NCI-H1694 (cell line): ENCODE measurements at regions not wholly inside any gene's neighbourhood (a gene's known extent, or its start where the extent isn't known, plus 50 kb on each side); places are given as distances from the start of the nearest gene placed in this dataset.
"Not testable (repeated sequence)": the region's sequence is repeated elsewhere in the genome, so short reads cannot be mapped to it uniquely, and the experiment has no call there.

Source experiments
- DNase-seq: peaks from one replicate; lab custom pipeline; 2025; lab: John Stamatoyannopoulos, UW

DNA sequence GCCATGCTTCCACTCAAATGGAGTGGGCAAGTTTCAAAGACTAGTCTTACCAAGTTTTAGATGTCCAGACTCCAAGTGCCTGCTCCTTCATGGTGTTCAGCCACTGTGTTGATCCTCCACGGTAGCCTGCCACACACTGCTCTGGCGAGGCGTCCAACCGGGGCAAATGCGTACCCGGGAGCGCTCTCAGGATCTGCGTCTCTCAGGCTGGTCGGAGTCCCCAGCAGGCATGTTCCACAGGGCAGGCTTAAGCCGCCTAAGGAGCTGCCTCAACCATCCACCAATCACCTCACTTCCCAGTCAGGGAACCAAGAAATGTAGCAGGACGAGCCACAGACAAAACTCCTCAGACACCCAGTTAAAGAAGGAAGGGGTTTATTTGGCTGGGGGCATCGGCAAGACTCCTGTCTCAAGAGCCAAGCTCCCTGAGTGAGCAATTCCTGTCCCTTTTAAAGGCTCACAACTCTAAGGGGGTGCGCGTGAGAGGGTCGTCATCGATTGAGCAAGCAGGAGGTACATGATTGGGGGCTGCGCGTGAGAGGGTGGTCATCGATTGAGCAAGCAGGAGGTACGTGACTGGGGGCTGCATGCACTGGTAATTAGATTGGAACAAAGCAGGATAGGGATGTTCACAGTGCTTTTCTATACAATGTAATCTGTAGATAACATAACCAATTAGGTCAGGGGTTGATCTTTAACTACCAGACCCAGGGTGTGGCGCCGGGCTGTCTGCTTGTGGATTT is 816.2 kb downstream of the TRIB2 start:
- not testable (repeated sequence) for DNase-seq

- DNase-seq, result no peak
Measured at GRCh38 chr2:13533524-13533922, 816.8 kb downstream of the TRIB2 start.

DNA sequence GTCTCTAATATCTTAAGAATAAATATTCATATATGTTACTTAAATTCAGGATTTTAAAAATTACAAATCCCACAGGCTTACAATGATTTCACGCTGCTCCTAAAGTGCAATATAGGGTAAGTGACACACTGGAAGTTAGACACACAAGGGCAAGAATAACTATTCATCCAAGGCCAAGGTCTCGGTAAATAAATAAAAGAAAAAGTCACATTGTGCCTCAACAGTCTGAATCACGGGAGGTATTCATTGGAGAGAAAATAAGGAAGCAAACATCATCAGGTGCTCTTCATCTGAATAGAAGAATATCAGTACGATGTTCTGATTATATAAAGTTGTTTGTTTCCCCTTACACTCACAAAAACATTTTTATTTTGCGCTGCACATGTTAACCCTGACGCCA is 820.2 kb downstream of the TRIB2 start:
- DNase-seq, result no peak

DNA sequence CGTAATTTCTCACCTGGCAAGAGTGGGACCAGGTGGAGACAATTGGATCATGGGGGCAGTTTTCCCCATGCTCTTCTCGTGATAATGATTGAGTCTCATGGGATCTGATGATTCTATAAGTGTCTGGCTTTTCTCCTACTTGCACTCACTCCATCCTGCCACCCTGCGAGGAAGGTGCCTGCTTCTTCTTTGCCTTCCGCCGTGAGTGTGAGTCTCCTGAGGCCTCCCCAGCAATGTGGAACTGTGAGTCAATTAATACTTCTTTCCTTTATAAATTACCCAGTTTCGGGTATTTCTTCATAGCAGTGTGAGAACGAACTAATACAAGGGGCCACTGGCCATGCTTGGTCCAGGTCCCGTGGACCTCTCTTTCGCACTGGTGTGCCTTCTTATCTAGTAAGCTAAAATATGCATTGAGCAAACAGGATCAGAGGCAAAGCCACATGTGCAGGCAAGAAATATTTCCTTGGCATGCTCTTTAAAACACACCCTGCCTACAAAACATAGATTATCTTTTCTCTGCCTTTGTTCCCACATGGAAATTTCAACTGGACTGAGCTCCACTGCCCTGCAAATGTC is 821.1 kb downstream of the TRIB2 start:
- DNase-seq, result no peak

DNA sequence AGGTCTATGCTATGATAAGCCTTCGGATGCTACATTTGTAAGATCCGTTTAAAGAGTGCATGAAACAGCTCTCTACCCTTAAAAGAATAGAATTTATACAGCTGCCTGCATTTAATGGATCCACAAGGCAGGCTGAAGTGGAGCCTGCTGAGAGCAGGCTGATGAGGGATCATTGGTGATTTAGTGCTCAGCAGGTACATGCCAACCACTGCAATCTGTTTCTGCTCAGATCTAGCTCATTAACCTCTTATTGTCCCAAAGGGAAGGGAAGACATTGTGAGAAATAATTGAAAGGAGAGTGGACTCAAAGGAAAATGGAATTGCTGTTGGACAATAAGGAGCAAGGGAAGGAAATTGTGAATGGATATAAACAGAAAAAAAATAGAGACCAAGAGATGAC is 822.6 kb downstream of the TRIB2 start:
- no peak for DNase-seq

- no peak for DNase-seq
Measured at GRCh38 chr2:13542061-13542460, 825.3 kb downstream of the TRIB2 start.

DNA sequence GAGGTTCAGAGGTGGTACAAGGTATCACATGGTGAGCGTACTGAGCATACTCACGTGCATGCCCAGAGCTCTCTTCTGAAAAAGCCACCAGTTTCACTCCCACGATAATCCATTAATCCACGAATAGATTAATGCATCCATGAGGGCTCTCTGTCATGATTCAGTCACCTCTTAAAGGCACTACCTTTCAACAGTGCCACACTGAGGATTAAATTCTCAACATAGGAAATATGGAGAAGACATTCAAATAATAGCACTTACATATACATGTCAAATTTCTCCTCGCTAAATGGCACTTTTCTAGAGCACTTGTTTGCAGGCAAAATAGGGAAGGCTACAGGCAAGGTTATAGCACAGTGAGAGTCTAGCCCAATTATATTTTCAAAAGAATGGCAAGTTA is 825.9 kb downstream of the TRIB2 start:
- no peak for DNase-seq

GRCh38 chr2:13543550-13543949 is 826.8 kb downstream of the TRIB2 start:
- DNase-seq, result no peak

GRCh38 chr2:13545320-13545719 is 828.6 kb downstream of the TRIB2 start:
- no peak for DNase-seq

- DNase-seq, result no peak
Measured at GRCh38 chr2:13546131-13546530, 829.4 kb downstream of the TRIB2 start.

GRCh38 chr2:13550285-13551231 is 833.8 kb downstream of the TRIB2 start:
- no peak for DNase-seq

GRCh38 chr2:13558368-13558767 is 841.6 kb downstream of the TRIB2 start:
- DNase-seq, result no peak

DNA sequence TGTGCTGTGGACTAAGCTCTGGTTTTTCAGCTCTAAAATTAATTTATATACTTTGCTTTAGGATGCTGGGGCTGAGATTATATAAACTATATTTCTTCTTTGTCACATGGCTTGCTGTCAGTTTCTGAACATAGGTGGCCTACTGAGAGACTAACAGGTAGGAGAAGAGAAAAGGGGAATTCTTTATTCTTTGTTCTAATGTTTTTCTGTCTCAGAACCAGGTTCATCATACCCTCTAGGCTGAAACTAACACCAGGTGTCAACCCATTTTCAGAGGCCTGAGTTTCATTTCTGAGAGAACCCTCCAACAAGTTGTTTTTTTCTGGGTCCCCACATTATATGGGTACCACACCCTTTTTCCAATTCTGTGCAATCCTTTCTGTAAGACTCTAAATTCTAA is 843.6 kb downstream of the TRIB2 start:
- no peak for DNase-seq

DNA sequence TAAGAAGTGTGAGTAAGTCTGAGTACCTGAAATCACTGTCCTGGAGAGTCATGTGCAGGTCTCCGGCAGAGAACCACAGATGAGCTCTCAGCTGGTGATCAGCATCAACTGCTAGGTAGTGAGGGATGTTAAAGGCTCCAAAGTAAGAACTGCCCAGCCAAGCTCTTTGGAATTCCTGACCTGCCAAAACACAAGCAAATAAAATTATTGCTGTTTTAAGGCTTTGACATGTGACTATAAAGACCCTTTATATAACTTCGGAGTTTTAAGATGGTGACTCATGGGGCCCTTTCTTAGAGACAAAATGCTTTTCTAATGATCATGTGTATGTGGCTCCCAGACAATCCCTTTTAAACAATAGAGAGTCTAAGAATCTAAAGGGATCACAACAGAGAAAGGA is 855.7 kb downstream of the TRIB2 start:
- DNase-seq, result no peak

- DNase-seq, result no peak
Measured at GRCh38 chr2:13574831-13575230, 858.1 kb downstream of the TRIB2 start.

DNA sequence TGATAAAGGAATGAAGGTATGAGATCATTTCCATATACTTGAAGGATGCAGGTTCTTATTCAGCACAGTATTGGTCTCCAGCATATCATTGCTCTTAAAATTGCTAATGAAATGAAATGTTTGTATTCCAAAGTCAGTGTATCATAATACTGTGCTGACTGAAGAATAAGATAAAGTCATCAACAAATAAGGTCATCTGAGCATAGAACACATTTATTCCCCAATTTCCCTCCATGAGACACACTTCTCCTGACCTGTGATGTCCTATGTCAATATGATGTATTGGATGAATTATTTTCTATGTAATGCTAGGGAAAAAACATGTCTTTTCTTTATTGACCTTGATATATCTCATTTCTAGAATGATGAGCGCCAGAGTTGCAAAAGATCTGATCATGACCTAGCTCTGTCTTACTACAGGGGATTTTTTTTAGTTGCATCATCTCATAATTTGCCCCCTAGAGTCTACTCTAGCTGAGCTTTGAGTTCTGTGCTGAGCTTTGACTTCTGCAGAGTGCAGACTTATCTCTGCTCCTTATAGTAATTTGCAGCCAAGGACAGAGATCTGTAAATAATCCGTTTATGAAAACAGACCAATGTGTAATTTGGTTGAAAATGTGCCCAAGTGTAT is 859.8 kb downstream of the TRIB2 start:
- DNase-seq, result no peak

DNA sequence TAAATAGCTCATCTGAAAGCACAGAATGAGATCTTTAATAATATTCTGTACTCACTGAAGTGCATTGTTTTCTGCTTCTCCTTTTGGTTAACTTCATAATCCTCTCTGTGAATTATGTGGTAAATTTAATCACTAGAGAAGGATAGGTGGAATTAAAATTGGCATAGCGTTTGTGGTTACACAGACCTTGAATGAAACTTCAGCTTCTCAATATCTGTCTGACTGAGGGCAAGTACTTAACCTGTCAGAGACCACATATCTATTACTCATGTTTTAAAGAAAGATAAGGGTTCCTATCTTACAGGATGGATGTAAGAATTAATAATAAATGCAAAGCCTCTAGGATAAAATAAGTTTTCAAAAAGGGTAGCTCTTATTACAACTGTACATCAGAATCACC is 861.8 kb downstream of the TRIB2 start:
- DNase-seq, result no peak

DNA sequence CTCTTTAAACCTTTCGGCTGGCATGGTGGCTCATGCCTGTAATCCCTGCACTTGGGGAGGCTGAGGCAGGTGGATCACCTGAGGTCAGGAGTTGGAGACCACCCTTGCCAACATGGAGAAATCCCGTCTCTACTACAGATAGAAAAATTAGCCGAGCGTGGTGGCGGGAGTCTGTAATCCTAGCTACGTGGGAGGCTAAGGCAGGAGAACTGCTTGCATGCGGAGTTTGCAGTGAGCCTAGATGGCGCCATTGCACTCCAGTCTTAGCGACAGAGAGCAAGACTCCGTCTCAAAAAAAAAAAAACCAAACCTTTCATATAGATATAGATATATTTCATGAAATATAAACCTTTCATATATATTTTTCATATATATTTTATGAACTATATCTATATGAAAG is 864.7 kb downstream of the TRIB2 start:
- no peak for DNase-seq

DNA sequence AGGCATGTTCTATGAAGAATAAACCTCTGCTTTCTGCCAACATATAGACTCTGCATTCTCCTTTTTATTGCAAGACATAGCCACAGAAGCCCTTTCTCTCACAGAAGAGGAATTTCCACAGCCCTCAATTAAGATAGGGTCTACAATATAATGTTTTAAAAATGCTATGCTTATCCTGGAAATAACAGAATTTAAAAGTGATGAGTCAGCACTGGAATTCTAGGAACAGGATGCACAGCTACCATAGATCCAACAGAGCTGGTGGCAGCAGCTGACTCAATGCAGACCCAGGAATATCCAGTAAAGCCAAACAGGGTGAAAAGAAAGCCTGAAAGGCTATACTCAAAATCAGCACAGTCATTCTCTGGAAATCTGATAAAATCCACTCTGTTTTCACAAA is 866.9 kb downstream of the TRIB2 start:
- no peak for DNase-seq

DNA sequence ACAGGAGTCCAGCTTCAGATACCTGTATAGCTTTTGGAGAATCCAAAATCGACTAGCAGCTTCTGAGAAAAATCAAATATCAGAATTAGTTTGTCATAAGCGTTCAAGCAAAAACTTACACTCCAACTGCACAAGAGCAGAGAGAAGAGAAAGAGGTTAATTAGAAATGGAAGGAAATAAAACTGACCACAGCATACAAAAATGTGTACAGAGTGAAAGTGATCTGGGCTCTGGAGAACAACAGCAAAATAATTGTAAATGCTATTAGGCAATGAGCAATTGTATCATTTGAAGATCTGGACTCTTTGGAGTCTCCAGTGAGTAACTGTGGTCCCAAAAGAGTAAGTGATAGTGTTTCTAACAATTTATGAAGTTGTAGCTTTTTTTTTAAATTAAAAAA is 867.3 kb downstream of the TRIB2 start:
- DNase-seq, result no peak

- DNase-seq, result no peak
Measured at GRCh38 chr2:13585732-13586131, 869.0 kb downstream of the TRIB2 start.

DNA sequence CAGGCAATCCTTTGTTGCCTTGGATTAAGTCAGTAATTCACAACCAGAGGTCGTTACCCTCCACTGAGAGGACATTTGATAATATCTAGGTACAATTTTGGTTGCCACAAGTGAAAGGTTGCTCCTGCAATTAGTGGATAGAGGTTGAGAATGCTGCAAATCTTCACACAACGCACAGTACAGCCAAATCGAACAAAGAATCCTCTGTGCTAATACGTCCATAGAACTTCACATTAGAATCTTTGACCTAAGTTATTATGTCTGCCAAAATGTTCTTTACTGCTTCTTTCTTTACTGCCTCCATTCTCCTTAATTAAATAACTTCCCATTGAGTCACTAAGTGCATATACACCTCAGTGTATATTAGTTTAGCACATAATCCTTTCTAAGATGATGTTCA is 879.5 kb downstream of the TRIB2 start:
- DNase-seq, result no peak

GRCh38 chr2:13597176-13597575 is 880.4 kb downstream of the TRIB2 start:
- DNase-seq, result no peak
